ENCODE measurements at regions not wholly inside any gene's neighbourhood (a gene's known extent, or its start where the extent isn't known, plus 50 kb on each side); places are given as distances from the start of the nearest gene placed in this dataset.
"Not testable (repeated sequence)": the region's sequence is repeated elsewhere in the genome, so short reads cannot be mapped to it uniquely, and the experiment has no call there.

DNA sequence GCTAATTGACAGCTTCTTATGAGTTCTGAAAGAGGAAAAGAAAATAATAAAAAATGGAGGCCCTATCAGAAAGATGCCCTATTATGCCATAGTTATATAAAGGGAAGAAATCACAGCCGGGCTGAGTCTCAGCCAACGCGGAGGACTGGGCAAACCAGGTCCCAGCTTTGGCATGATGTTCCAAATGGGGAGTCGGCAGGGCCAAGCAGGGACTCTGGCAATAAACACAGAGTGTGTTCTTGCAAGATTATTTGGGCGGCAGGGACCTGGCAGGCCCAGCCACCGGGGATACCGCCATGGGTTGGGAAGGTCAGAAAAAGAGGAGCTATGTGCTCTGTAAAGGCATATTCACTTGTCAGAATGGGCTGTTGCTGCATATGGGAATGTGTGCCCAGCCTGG lies 694.9 kb downstream of the BCL11A start:
- no peak for DNase-seq

DNA sequence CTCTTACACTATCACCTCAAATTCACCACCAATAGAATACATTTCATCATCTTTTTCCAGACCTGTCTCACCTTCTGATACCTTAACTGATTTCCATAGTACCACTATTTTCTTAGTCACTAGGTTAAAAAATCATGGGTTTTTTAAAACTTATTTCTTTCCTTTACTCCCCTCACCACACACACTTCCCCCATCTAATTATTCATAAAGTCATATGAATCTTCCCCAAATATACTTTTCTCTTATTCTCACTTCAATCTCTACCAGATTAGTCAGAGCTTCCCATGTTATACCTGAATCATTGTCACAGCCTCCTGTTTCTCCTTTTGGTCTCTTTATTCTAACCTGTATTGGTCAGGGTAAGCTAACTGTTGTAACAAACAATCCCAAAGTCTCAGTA lies 696.3 kb downstream of the BCL11A start:
- no peak for DNase-seq

DNA sequence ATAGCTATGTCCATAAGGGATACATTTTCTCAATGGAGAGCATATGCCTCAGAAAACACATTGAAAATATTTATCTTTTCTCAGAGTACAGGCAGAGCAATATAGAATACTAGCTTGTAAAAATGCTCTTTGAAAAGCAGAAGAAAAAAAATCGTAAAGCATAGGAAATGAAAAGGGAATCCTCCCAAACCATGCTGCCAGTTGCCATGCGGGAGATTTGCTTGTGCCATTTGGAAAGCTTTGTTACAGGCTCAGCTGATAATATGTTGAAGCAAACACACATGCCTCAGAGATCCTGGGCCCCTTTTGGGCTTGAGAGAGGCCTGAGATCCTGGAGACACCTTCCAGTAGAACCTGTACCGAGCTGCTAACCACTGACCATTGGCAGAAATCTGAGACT lies 697.1 kb downstream of the BCL11A start:
- no peak for DNase-seq

DNA sequence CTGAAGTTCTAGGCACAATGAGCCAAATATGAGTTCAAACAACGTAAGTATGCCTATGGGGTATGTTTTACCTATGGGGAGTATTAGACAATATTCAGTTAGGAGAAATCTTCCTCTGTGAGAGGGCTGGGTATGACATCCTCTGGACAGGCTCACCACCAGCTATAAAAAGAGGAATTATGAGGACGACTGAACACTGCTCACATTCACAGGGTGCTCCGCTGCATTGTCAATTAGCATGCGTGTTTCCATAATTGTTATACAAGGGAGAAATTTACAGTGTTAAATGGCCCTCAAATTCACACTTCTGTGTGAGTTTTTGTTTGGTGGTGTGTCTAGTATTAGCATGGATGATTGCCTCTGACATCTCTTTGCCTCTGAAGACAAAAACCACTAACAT lies 700.4 kb downstream of the BCL11A start:
- DNase-seq, result no peak

DNA sequence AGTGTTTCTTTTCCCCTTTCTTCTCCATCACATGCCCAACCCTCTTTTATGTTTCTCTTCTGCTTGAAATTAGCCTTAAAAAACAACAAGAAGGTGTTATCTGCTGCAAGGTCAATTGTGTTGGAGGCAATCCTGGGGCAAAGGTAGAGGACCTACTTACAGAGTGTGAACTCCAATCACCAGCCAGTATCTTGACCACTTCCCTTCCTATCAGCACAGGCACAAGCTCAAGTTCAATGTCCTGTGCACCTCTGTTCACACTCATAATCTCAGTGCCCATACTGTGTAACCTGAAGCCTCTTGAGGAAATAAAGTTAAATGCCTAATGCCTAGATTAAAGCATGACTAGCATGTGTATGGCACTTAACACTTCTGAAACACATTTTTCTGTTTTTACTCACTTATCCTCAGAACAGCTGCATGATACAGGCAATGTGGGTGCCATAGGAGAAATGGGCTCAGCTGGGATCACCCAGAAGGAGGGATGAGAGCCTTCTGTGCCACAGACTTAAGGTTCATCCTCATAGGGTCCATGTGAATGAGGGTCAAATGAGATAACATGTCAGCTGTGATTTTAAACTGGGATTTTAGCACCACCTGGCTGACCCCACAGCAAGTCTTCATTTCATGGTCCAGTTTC lies 701.5 kb downstream of the BCL11A start:
- no peak for DNase-seq

DNA sequence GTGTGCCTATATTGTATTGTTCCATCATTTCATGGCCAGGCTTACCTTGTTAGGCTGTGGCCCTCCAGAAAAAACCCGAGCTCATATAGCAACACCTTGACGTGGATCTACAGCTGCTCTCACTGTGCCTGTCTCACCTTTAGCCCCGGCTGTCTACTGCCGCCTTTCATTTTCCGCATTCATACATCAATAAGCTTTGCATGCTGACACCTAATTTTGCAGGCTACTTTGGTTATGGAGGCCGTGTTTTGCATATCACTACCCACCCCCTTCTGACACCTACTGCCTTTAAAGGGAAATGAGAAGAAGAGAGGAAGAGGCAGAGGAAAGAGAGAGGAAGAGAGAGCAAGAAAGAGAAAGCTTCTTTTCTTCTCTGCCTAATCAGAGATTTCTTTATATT lies 702.9 kb downstream of the BCL11A start:
- DNase-seq, result no peak

DNA sequence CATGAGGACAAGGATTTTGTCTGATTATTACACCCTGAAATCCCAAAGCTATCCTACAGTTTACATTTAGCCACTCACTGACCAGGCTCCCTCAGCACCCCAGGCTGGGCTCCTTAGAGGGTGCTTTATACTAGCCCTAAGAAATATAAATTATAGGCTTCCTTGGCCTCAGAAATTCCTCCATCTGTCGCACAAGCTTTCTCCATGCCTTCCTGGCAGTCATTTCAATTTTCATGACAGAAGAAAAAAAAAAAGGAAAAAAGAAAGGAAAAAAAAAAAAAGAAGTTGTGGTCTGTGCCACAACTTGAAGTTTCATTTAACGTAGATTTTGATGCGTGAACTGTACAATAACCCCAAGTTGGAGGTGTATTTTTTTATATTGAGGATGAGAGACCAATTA lies 719.5 kb downstream of the BCL11A start:
- no peak for DNase-seq

DNA sequence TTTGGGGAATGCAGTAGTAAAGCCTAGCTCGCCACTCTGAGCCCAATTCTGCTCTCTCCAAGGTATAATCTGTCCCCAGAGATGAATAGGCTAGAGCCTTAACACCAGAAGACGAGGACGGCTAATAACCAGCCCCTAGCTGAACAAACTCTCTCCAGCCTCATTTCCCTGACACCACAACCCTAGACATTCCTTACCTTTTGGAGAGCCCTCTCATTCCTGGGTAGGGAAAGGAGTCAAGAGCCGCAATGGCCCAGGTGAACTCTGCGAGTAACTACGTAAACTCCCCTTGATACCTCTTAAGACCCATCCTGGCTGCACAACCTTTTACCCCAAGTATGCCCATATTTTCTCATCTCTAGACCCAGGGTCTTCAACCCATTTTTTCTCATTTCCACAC lies 722.9 kb downstream of the BCL11A start:
- no peak for DNase-seq

DNA sequence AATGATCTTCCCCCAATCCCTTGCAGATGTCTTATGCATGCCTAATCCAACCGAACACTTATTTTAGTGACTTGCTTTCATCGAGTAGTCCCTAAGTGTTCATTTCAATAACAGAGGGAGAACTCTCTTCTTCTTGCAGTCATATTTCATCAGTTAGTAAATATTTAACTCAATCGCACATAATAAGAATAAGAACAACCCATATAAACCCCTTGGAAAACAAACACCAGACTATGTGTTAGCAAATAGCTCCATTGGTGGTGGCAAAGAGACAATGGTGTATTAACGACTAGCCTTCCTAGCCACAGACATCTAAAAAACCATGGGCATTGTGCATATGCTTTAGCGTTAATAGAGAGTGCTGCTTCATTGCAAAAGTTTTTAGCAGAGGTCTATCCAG lies 725.8 kb downstream of the BCL11A start:
- DNase-seq, result no peak

DNA sequence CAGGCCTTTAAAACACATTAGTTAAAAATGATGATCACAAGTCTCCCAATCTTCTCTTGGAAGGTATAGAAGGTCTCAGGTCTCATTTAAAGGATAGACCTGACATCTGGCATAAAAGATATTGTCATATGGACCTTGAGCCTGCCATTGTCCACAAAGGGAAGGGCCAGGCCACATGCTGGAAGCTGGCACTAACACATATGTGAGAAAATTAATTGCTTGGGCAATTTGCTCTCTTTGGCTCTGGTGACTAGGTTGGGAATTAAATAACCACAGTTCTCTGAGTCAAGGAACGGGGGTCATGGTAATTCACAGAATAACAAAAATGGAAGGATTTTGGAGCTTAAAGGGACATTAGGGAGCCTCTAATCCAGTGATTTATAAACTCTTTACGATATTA lies 727.3 kb downstream of the BCL11A start:
- no peak for DNase-seq

DNA sequence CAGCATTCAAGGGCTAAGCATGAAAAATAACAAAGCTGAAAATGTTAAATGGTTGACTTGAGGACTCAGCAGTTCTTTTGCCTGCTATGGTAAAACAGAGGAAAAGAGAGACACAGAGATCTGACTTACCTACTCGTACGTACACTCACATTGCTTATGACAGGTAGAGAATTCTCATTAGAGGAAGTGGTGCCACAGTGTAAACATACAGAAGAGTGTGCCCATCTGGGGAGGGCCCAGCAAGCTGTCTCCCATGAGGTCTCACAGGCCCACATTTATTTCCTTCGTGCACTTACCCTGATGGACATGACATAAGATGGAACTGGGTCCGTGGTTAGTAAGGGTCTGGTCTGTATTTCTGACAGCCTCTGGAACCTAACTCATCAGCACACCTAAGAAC lies 729.1 kb downstream of the BCL11A start:
- no peak for DNase-seq

DNA sequence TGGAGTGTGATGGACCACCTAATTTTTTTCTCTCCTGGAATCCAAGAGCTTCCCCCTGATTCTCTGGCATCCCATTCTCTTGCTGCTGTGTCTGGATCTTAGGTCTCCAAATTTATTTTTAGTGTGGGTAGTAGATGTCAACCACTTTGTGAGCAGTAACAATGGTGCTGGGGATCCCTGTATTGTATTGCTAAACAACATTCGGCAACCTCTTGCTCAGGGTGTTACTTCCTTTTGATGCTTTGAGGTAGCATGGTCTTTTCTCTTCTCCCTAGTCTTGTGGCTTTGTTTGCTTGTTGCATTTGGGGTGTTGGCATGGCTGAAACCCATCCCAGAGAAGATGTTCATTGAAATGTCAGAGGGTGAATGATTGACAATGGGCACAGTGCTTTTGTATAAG lies 737.4 kb downstream of the BCL11A start:
- DNase-seq, result no peak

DNA sequence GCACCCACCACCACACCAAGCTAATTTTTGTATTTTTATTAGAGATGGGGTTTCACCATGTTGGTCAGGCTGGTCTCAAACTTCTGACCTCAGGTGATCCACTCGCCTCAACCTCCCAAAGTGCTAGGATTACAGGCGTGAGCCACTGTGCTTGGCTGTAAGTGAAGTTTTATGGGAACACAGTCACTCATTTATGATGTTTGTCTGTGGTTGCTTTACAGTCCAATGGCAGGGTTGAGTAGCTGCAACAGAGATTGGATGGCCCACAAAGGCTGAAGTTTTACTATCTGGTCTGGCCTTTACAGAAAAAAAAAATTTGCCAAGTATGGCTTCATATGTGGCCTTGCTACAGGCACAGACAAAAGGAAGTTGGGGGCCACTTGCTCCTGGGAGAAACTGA lies 743.2 kb downstream of the BCL11A start:
- not testable (repeated sequence) for DNase-seq

DNA sequence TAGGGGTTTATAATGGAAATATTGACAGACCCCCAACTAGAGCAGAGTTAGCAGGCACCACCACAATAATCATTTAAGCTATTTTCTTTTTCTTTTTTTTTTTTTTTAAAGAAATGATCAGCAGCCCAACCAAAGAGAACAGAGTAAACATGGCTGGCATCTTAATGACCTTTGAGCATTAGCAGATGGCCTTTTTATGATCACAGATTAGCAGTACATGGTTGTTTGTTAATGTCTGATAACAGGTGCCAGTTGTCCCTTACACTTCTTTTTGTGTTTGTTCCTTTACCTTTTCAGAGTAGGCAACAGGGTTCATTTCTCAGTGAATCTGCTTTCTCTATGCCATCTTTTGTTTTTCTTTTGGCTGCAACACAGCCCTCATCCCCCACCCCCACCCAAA lies 747.0 kb downstream of the BCL11A start:
- no peak for DNase-seq

DNA sequence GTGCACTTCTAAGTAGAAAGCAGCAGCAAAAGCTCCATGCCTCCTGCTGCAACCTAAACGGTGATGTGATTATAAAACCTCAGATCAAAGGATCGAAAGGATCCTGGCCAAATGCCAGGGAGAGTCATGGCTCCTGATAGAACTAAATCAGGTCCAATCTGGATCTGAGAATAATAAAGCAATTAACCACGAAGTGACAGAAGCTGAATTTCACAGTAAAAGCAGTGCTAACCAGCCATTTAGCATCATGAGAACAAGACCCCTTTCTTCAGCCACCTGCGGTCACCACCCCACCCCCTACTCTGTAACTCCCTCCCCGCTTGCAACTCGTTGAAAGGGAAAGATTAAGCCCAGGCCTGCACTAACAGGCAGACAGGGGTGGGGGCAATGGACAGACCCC lies 748.7 kb downstream of the BCL11A start:
- no peak for DNase-seq

DNA sequence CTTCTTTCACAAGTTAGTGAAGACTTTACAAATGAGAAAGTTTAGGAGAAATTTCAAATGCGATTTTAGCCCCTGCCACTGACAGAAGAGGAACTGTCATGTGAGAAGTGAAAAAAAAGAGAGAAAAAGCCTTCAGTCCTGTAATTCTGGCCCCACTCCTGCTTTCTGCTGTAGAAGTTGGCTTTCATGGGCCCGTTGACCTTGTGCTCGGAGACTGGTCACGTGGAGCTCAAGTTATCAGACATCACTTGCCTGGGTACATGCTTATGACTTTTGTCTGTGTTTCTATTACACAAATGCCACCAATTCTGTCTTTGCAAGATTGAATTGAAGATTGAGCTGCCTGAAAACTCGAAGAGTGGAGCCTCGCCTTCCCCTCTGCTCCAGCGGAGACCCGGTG lies 749.9 kb downstream of the BCL11A start:
- DNase-seq, result no peak

DNA sequence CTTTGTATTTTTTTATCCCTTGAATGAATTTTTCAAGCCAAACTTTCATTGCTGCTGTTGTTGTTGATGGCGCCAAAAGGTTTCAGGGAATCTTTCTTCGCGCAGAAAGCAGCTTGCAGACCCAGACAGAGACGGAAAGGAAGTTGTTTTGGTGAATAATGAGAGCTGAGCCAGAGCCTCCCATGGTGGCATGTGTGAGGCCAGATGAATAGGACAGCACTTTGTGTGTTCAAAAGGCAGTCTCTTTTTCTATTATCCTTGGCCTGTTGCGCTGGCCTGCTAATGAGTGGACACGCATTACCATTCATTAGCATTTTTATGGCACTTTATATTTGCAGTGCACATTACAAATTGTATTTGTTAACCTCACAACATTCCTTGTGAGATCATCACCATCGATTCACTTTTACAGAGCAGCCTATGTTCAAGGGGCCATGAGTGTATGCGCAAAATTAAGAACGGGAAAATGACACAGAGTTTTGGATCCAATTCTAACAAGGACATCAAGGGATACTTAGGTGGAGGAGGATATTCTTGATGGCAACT lies 754.7 kb downstream of the BCL11A start:
- DNase-seq, result no peak

DNA sequence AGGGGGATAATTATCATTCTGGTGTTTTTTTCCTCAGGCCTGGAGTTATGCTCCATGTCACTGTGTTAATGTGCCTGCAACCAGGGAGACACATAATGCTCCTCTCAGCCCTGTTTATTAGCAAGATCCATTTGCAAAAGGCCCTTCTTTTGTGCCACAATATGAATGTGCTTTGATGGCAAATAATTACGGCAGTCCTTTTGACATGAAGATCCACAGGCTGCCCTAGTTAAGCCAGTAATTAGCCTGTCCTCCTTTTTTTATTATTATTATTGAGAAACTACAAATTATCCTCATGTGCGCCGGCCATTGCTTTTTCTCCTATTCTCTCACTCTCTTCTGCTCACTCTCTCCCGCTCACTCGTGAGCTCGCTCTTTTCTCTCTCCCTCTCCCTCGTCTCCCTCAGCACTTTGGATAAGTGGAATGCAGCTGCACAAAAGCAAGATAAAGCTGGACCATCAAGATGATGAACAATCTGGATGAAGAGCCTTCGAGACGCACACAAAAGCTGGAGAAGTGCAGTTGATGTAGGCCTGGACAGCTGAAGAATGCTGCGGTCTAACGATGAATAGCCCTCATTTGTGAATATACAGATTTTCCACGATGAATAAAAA lies 762.3 kb downstream of the BCL11A start:
- DNase-seq, result no peak

DNA sequence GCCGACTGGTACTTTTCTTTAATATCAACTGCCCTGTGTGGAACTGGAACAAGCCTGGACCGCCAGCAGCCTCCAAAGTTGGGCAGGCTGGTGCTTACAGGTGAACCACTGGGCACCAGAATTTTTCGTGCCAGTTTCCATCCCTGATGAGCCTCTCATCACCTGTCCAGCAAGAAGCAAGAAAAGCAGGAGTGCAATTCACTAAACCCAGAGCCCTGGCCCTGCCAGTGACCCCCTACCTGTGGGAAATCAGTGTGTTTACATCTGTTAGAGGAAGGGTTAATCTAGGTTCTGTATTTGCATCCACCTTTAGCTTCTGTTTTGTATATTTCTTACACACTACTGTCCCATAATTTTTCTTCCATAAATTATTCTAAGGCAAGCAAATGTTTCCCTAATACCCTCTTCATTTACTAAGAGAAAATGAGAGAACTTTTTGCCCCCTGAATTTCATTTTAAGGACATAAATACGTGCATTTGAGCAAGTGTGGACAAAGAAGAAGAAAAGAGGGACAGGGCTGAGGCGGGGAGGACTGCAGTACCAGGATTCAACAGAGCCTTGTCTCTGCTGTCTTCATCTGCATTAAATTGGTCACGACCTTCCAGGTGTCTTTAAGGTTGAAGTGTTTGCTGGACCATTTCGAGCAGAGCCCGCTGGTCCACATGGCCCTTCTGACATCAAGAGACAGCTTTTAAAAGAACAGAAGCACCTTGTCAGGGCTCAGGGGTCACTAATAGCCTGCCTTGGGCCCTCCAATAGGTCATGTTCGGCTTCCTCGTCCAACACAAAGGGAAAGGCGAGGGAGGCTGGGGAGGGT lies 763.1 kb downstream of the BCL11A start:
- no peak for DNase-seq

DNA sequence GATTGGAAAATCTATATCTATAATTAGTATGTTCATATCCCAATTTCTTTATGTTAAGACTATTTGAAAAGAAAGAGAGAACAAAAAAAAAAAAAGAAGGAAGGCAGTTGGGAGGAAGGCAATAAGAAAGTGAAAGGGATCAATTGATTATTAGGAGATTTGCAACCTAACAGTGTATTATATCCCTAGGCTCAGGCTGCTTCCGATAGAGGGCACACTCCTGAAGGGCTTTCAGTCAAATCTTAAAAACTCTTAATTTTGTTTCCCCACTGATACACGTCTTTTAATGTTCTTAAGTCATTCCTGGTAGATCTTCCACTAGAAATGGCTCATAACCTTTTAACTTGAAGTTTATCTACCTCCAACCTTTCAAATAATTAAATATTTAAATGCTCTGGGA lies 763.9 kb downstream of the BCL11A start:
- no peak for DNase-seq

DNA sequence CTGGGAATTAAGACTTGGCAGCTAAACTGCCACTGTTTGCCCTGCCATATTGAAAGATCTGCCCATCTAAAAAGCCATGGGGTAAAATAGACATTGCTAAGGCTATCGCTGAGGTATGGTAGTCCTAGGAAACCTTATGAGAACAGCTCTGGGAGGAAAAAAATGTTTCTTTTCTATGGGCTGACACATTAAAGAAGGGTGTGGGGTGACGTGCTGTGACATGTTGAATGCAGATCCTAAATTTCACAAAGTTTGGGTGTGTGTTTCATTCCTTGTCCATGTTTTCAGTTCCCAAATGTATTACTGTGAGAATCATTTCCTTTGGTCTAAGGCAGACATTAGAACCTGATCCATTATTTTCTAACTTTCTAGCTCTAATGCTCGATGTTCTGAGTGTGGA lies 766.4 kb downstream of the BCL11A start:
- DNase-seq, result no peak

DNA sequence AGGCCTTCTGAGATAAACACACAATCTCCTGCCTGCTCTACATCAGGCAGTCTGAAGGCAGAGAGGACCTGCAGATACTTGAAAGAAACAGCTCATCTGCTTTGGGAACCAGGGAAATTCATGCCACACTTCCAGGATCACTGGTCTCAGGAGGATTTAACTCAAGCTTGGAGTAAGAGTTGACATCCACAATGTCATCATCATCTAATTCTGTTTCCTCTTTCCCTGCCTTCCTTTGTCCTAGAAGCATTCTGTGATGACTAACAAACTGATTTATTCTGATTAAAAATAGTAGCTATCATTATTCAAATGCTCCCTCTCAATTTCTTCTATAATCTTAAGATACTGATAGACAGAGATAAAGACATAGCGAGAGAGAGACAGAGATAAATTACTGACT lies 766.8 kb downstream of the BCL11A start:
- no peak for DNase-seq

DNA sequence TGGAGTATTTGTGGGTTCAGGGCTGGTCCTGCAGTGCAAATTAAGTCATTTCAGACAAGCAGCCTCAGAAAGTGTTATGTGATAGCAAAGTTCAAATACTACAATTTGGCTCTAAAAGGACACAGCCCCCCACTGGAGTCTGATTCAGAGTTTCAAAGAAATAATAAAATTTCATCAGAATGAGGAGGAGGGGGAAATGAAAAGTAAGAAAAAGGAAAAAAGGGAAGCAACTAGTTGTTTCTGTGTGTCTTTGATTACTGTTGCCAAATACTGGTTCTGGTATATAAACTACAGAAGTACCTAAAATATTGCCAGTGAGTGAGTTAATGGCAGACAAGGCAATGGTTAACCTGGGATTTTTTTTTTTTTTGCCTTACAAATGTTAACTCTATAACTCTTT lies 773.9 kb downstream of the BCL11A start:
- no peak for DNase-seq

DNA sequence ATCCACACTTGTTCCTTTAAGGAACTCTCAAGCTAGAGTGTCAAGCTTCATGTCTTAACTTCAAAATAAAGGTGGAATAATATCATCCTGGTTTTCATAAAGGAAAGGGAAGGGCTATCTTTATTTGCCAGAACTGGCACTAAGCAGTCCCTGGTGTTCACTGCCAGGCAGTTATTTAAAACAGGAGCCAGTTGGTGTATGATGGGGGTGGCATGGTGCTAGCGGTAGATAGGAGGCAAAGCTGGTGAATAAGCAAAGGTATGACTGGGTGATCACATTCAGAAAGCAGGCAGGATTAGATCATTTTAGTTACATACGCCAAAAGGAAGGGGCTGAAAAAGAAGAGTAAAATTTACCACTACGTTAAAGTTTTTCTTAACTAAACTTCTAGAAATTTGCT lies 776.3 kb downstream of the BCL11A start:
- DNase-seq, result no peak

Data from central memory CD4-positive, alpha-beta T cell (primary cell).